ENCODE measurements at regions not wholly inside any gene's neighbourhood (a gene's known extent, or its start where the extent isn't known, plus 50 kb on each side); places are given as distances from the start of the nearest gene placed in this dataset.
"Not testable (repeated sequence)": the region's sequence is repeated elsewhere in the genome, so short reads cannot be mapped to it uniquely, and the experiment has no call there.

GRCh38 chr7:34235101-34235500, 329.8 kb downstream of the BMPER start:
- H3K9me3 ChIP-seq (ENCODE audit: control insufficient read depth, low read depth, low read length); H3K36me3 ChIP-seq (ENCODE audit: control insufficient read depth, insufficient read depth, low read length); H3K4me1 ChIP-seq (ENCODE audit: control insufficient read depth, insufficient read depth, low read length); H3K27me3 ChIP-seq (ENCODE audit: control insufficient read depth, insufficient read depth, low read length); H3K27ac ChIP-seq (ENCODE audit: low read length); H3K4me3 ChIP-seq (ENCODE audit: low read length); DNase-seq: not testable (repeated sequence)
- no CpG with 5 or more reads among the region's 5 CpGs for WGBS (ENCODE audit: insufficient coverage, low lambda C conversion rate)

GRCh38 chr7:34236057-34236456, 330.7 kb downstream of the BMPER start:
- Histone ChIP-seq H3K27ac (ENCODE audit: low read length) (no peak overlapping the region), H3K4me1 (ENCODE audit: control insufficient read depth, insufficient read depth, low read length) (no peaks in the 10 kb centered on the region), H3K9me3 (ENCODE audit: control insufficient read depth, low read depth, low read length) (no peaks in the 10 kb centered on the region), H3K27me3 (ENCODE audit: control insufficient read depth, insufficient read depth, low read length) (no peaks in the 10 kb centered on the region), H3K4me3 (ENCODE audit: low read length) (no peak overlapping the region), H3K36me3 (ENCODE audit: control insufficient read depth, insufficient read depth, low read length) (no peaks in the 10 kb centered on the region)
- no peak for DNase-seq
- WGBS (ENCODE audit: insufficient coverage, low lambda C conversion rate) = no CpG with 5 or more reads among the region's 2 CpGs

DNA sequence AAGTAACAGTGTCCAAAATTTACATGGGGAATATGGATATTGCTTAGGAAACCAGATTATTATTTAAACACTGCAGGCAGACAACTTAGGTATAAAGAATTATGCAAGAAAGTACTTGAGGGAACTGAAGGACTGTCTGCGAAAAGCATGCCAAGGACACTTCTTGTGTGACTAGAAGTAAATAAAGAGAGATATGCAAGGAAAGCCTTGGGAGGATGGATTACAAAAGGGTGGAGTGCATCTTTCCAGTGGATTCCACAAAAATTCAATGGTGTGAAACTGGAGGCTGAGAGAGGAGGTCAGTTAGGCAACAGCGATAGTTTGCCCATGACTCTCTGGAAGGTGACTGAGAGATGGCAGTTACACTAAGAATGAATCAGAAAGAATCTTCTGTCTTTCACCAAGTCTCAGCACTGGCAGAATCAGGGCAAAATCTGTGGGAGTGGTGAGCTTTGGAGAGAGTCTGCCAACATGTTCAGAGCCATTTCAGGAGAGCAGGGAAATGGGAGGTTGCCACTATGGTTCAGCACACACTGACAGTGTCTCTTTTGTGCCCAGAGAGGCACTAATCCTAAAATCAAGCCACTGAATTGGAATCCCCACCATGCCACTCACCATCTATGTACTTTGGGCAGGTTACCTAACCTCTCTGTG, 331.6 kb downstream of the BMPER start:
- Histone ChIP-seq H3K27me3 (ENCODE audit: control insufficient read depth, insufficient read depth, low read length) (no peaks in the 10 kb centered on the region), H3K27ac (ENCODE audit: low read length) (no peak overlapping the region), H3K4me1 (ENCODE audit: control insufficient read depth, insufficient read depth, low read length) (no peaks in the 10 kb centered on the region), H3K4me3 (ENCODE audit: low read length) (no peak overlapping the region), H3K9me3 (ENCODE audit: control insufficient read depth, low read depth, low read length) (no peaks in the 10 kb centered on the region), H3K36me3 (ENCODE audit: control insufficient read depth, insufficient read depth, low read length) (no peaks in the 10 kb centered on the region)
- DNase-seq = no peak
- WGBS (ENCODE audit: insufficient coverage, low lambda C conversion rate) = no CpG with 5 or more reads among the region's 2 CpGs

DNA sequence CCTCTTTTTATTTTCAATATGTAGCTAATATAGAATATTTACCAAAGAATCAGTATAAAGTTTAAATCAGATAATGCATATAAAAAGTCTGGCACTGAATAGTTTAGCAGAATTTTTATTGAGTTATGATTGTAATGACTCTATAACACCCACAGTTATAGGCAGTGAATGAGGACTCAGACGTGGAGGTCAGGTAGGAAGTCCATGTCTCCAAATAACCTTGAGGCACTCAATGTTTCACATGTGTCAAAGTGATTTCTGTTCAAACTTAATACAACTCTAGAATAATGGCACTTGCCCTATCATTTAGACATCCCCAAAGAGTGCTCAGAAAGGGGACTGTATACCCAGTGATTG, 332.1 kb downstream of the BMPER start:
- H3K27me3 ChIP-seq (ENCODE audit: control insufficient read depth, insufficient read depth, low read length) = no peaks in the 10 kb centered on the region
- no CpG with 5 or more reads among the region's 1 CpG for WGBS (ENCODE audit: insufficient coverage, low lambda C conversion rate)
- H3K27ac ChIP-seq (ENCODE audit: low read length) = no peak overlapping the region
- H3K9me3 ChIP-seq (ENCODE audit: control insufficient read depth, low read depth, low read length) = no peaks in the 10 kb centered on the region
- no peaks in the 10 kb centered on the region for H3K36me3 ChIP-seq (ENCODE audit: control insufficient read depth, insufficient read depth, low read length)
- H3K4me1 ChIP-seq (ENCODE audit: control insufficient read depth, insufficient read depth, low read length) = no peaks in the 10 kb centered on the region
- no peak overlapping the region for H3K4me3 ChIP-seq (ENCODE audit: low read length)
- no peak for DNase-seq

DNA sequence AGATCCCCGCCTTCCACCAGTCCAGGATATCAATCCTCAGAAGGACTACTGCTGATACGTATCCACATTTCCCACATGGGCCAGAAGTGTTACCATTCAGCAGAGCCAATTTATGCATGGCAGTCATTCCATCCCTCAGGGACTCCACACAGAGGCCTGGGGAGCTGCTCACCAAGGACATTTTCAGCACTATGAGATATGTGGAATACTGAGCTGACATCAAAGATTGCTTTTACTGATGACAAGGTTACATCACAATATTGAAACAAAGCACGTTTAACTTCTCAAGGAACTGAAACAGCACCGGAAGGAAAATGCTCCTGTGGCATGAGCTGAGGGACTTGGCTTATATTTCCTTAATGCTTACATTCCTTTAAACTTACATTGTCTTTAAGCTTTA, 335.1 kb downstream of the BMPER start:
- Histone ChIP-seq H3K4me3 (ENCODE audit: low read length) (no peak overlapping the region), H3K36me3 (ENCODE audit: control insufficient read depth, insufficient read depth, low read length) (no peaks in the 10 kb centered on the region), H3K4me1 (ENCODE audit: control insufficient read depth, insufficient read depth, low read length) (no peaks in the 10 kb centered on the region), H3K27me3 (ENCODE audit: control insufficient read depth, insufficient read depth, low read length) (no peaks in the 10 kb centered on the region), H3K9me3 (ENCODE audit: control insufficient read depth, low read depth, low read length) (no peaks in the 10 kb centered on the region), H3K27ac (ENCODE audit: low read length) (no peak overlapping the region)
- no peak for DNase-seq
- 100% methylated on average over 1 of the region's 4 CpGs for WGBS (ENCODE audit: insufficient coverage, low lambda C conversion rate)

- Histone ChIP-seq H3K4me1 (ENCODE audit: control insufficient read depth, insufficient read depth, low read length) (no peaks in the 10 kb centered on the region), H3K36me3 (ENCODE audit: control insufficient read depth, insufficient read depth, low read length) (no peaks in the 10 kb centered on the region), H3K27ac (ENCODE audit: low read length) (no peak overlapping the region), H3K27me3 (ENCODE audit: control insufficient read depth, insufficient read depth, low read length) (no peaks in the 10 kb centered on the region), H3K9me3 (ENCODE audit: control insufficient read depth, low read depth, low read length) (no peaks in the 10 kb centered on the region), H3K4me3 (ENCODE audit: low read length) (no peak overlapping the region)
- no peak for DNase-seq
- no CpG with 5 or more reads among the region's 1 CpG for WGBS (ENCODE audit: insufficient coverage, low lambda C conversion rate)
Measured at GRCh38 chr7:34242391-34242790, 337.1 kb downstream of the BMPER start.

DNA sequence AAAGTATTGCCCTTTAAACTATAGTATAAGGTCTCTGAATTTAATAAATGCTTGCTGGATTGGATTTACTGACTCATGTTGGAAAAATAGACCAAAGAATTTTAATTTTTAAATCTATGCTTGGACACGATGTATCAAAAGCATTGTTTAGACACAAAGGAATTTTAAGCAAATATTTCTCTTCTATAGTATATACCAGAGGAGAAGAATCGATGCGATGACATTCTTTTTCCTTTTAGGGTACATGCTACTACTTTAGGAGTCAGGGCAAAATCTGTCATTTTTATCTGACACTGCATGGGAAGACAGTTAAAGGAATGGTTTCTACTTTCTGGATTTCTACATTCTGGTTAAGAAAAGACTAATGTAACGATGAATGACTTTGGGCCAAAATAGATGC, 339.9 kb downstream of the BMPER start:
- Histone ChIP-seq H3K27me3 (ENCODE audit: control insufficient read depth, insufficient read depth, low read length) (no peaks in the 10 kb centered on the region), H3K36me3 (ENCODE audit: control insufficient read depth, insufficient read depth, low read length) (no peaks in the 10 kb centered on the region), H3K4me1 (ENCODE audit: control insufficient read depth, insufficient read depth, low read length) (no peaks in the 10 kb centered on the region), H3K4me3 (ENCODE audit: low read length) (no peak overlapping the region), H3K9me3 (ENCODE audit: control insufficient read depth, low read depth, low read length) (no peaks in the 10 kb centered on the region), H3K27ac (ENCODE audit: low read length) (no peak overlapping the region)
- no peak for DNase-seq
- 92% methylated on average over 3 of the region's 4 CpGs for WGBS (ENCODE audit: insufficient coverage, low lambda C conversion rate)

DNA sequence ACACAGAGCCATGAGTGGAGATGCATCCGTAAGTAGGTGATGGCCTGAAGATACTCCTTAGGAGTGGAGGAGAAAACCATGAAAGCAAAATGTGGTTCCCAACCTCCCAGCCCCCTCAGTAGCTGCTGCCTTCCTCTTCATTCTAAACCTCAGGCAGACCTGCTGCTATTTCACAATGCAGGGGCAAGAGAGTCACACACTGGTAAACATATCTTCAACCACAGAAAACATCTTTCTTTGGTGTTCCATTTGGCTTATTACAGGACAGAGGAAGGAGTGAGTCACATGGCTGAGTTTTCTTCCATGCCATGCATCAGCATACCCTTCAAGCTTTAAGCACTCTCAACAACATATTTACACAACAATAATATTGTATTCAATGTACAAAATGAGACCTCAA, 342.1 kb downstream of the BMPER start:
- no peak overlapping the region for H3K4me3 ChIP-seq (ENCODE audit: low read length)
- H3K36me3 ChIP-seq (ENCODE audit: control insufficient read depth, insufficient read depth, low read length) = no peaks in the 10 kb centered on the region
- H3K4me1 ChIP-seq (ENCODE audit: control insufficient read depth, insufficient read depth, low read length) = no peaks in the 10 kb centered on the region
- no peaks in the 10 kb centered on the region for H3K27me3 ChIP-seq (ENCODE audit: control insufficient read depth, insufficient read depth, low read length)
- no peak for DNase-seq
- no CpG with 5 or more reads among the region's 1 CpG for WGBS (ENCODE audit: insufficient coverage, low lambda C conversion rate)
- no peak overlapping the region for H3K27ac ChIP-seq (ENCODE audit: low read length)
- no peaks in the 10 kb centered on the region for H3K9me3 ChIP-seq (ENCODE audit: control insufficient read depth, low read depth, low read length)

DNA sequence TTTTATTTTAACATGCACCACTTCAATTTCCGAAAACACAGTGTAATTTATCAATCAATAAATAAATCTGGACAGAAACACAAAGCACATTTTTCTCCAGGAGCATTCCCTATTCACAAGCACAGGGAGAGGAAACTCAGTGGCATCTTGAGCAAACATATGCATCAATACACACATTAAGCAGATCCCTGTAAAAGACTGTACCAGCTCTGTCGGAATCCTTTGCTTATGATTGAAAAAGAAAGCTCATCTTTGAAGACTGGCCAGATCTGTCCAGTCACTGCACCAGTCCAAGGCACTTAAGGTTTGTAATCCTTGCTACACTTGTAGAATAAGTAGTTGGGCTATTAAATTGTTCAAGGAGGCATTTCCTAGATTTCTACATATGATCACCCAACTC, 343.9 kb downstream of the BMPER start:
- Histone ChIP-seq H3K27ac (ENCODE audit: low read length) (no peak overlapping the region), H3K9me3 (ENCODE audit: control insufficient read depth, low read depth, low read length) (no peaks in the 10 kb centered on the region), H3K27me3 (ENCODE audit: control insufficient read depth, insufficient read depth, low read length) (no peaks in the 10 kb centered on the region), H3K4me1 (ENCODE audit: control insufficient read depth, insufficient read depth, low read length) (no peaks in the 10 kb centered on the region), H3K4me3 (ENCODE audit: low read length) (no peak overlapping the region), H3K36me3 (ENCODE audit: control insufficient read depth, insufficient read depth, low read length) (no peaks in the 10 kb centered on the region)
- 83% methylated on average over 1 of the region's 2 CpGs for WGBS (ENCODE audit: insufficient coverage, low lambda C conversion rate)
- DNase-seq = no peak

DNA sequence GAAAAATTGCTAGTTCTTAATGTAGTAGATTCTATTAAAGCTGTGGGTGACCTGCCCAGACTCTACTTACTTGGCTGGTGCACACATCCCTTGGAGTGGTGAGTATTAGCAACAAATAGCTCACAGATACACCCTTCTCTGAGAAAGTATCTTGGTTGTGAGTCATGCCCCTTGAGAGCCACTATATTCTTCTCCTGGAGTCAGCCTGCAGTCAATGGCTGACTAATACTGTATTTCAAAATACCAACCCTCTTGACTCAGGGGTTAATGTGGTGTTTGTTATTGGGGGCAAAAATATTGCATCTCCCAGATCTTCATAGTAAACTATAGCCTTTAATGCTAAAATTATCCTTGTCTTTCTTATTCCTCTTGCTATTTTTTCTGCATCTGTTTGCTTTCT, 354.9 kb downstream of the BMPER start:
- H3K27ac ChIP-seq (ENCODE audit: low read length) = no peak overlapping the region
- no peak overlapping the region for H3K4me3 ChIP-seq (ENCODE audit: low read length)
- H3K36me3 ChIP-seq (ENCODE audit: control insufficient read depth, insufficient read depth, low read length) = no peaks in the 10 kb centered on the region
- H3K27me3 ChIP-seq (ENCODE audit: control insufficient read depth, insufficient read depth, low read length) = no peaks in the 10 kb centered on the region
- DNase-seq = no peak
- H3K4me1 ChIP-seq (ENCODE audit: control insufficient read depth, insufficient read depth, low read length) = no peaks in the 10 kb centered on the region
- no peaks in the 10 kb centered on the region for H3K9me3 ChIP-seq (ENCODE audit: control insufficient read depth, low read depth, low read length)

DNA sequence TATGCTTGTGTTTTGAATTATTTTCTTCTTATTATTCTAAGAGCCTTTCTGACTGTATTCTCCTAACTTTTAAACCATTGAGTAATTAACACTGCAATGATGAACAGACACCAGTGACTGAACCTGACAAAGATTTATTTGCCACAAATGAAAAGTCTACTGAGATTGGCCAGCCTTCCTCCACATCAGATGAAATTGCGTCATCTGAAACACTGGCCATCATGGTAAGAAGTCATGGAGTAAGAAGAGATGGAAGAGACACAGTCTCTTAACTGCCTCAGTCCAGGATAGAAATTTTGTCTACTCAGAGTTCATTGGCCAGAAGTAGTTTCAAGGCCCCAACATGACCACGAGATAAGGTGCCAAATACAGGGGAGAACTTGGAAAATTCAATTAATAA, 357.8 kb downstream of the BMPER start:
- no peak overlapping the region for H3K27ac ChIP-seq (ENCODE audit: low read length)
- no peaks in the 10 kb centered on the region for H3K36me3 ChIP-seq (ENCODE audit: control insufficient read depth, insufficient read depth, low read length)
- no peaks in the 10 kb centered on the region for H3K27me3 ChIP-seq (ENCODE audit: control insufficient read depth, insufficient read depth, low read length)
- H3K4me3 ChIP-seq (ENCODE audit: low read length) = no peak overlapping the region
- H3K4me1 ChIP-seq (ENCODE audit: control insufficient read depth, insufficient read depth, low read length) = no peaks in the 10 kb centered on the region
- 60% methylated on average over 1 of the region's 2 CpGs for WGBS (ENCODE audit: insufficient coverage, low lambda C conversion rate)
- no peaks in the 10 kb centered on the region for H3K9me3 ChIP-seq (ENCODE audit: control insufficient read depth, low read depth, low read length)
- no peak for DNase-seq
